ENCODE measurements at regions not wholly inside any gene's neighbourhood (a gene's known extent, or its start where the extent isn't known, plus 50 kb on each side); places are given as distances from the start of the nearest gene placed in this dataset.

DNA sequence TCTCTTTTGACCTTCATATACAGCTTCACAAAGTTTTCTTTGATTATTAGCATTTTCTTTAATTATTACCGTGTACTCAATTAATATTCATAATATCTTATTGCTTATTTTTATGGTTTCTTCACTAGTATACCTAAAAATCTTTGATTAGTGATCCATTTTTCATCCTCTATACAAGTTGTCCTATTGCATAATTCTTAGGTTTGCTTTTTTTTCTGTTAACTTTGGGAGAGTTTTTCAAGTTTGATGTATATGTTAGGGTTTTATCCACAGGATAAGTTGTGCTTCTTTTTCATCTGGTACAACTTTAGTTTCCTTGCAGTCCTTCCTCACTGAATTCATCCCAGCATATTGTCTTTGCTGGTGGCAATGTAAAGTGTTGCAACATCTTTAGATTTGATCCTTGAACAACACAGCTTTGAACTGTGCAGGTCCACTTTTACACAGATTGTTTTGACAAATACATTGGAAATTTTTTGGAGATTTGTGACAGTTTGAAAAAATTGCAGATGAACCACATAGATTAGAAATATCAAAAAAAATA lies 88.6 kb upstream of the NAV3 start:
- H3K9ac ChIP-seq (ENCODE audit: low read depth, low read length), result no peak overlapping the region
- H3K36me3 ChIP-seq (ENCODE audit: insufficient read depth, low read length), result no peaks in the 10 kb centered on the region
- no peaks in the 10 kb centered on the region for H3K4me1 ChIP-seq (ENCODE audit: insufficient read depth, low read length)
- H3K9me3 ChIP-seq (ENCODE audit: control insufficient read depth, insufficient read depth, low read length), result no peaks in the 10 kb centered on the region

- Histone ChIP-seq H3K9ac (ENCODE audit: low read depth, low read length) (no peak overlapping the region), H3K36me3 (ENCODE audit: insufficient read depth, low read length) (no peaks in the 10 kb centered on the region)
Observed at GRCh38 chr12:77736219-77736965, 94.3 kb upstream of the NAV3 start.

DNA sequence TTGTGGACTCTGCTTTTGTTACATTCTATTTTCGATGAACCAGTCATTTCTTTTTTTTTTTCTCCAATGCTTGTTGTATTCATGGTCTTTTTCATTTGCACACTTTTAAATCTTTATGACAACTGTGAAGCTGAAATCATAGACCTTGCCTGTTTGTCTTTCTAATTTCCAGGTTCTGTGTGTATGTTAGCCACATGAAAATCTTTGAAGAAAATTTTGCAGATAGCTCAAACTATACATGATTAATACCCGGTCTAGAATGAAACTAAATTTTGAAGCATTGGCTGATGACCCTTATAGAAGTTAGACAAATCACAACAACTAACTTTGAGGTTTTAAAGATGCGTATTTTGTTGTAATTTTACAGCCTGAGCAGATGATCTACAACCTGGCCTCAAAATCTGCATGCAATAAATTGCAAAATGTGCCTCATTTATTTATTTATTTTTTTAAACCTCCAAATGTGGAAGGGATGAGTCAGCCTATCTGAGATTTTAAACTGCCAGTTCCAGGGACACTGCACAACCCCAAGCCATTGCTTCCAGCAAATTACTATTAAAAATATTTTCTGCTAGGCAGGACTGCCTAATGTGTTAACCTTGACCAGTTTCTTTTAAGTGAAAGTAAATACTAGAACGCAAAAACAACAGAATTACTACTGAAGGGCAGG lies 96.3 kb upstream of the NAV3 start:
- Histone ChIP-seq H3K36me3 (ENCODE audit: insufficient read depth, low read length) (no peaks in the 10 kb centered on the region), H3K9ac (ENCODE audit: low read depth, low read length) (no peak overlapping the region), H3K9me3 (ENCODE audit: control insufficient read depth, insufficient read depth, low read length) (peaks cover 5% of the 10 kb centered on the region; the same call in 1 of the 2 replicates), H3K4me1 (ENCODE audit: insufficient read depth, low read length) (no peaks in the 10 kb centered on the region)

More at GRCh38 chr12:77736219-77736965, 94.3 kb upstream of the NAV3 start:
- H3K4me1 ChIP-seq (ENCODE audit: insufficient read depth, low read length), result no peaks in the 10 kb centered on the region
- peaks cover 5% of the 10 kb centered on the region; the same call in 1 of the 2 replicates for H3K9me3 ChIP-seq (ENCODE audit: control insufficient read depth, insufficient read depth, low read length)

DNA sequence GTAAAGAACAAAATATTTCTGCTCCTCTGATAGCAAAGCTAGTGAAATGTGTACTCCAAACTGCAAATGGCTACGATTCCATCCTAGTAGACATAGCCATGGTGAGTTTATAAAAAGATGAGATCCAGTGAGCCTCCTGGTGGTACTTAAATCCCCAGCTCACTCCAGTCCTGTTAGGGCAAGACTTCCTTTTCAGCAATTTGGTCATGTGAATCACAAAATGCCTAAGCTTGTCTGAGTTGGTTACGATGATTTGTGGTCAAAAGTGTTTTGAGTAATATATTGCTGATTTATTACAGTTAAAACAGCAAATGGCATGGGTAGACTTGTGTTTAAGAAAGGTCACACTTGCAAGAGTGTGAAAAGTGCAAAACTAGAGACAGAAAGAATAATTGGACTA lies 102.7 kb upstream of the NAV3 start:
- Histone ChIP-seq H3K9me3 (ENCODE audit: control insufficient read depth, insufficient read depth, low read length) (no peaks in the 10 kb centered on the region), H3K36me3 (ENCODE audit: insufficient read depth, low read length) (no peaks in the 10 kb centered on the region), H3K9ac (ENCODE audit: low read depth, low read length) (no peak overlapping the region), H3K4me1 (ENCODE audit: insufficient read depth, low read length) (no peaks in the 10 kb centered on the region)

DNA sequence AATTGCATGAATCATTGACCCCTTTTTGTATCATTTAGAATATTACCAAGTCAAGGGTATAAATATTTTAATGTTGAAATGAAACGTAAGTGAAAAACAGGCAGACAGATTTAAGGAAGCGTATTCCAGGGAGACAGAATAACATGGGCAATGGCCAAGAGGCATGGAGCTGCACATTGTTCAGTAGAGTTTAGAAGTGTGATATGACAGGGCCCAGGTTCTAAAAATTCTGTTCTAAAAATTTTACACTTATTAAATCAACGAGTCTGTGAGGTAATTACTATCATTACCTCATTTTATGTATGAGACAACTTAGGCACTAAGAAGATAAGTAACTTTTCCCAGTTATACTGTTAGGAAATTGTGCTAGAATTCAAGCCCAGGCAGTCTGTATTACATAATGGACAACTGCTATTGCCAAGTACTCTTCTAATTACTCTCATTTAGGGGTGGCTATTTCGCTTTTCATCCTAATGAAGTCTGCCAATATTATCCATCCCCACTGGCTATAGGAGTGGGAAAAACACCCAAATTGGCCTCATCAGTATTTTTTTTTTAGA lies 103.2 kb upstream of the NAV3 start:
- H3K36me3 ChIP-seq (ENCODE audit: insufficient read depth, low read length), result no peaks in the 10 kb centered on the region
- no peaks in the 10 kb centered on the region for H3K9me3 ChIP-seq (ENCODE audit: control insufficient read depth, insufficient read depth, low read length)
- H3K4me1 ChIP-seq (ENCODE audit: insufficient read depth, low read length), result no peaks in the 10 kb centered on the region
- H3K9ac ChIP-seq (ENCODE audit: low read depth, low read length), result no peak overlapping the region

DNA sequence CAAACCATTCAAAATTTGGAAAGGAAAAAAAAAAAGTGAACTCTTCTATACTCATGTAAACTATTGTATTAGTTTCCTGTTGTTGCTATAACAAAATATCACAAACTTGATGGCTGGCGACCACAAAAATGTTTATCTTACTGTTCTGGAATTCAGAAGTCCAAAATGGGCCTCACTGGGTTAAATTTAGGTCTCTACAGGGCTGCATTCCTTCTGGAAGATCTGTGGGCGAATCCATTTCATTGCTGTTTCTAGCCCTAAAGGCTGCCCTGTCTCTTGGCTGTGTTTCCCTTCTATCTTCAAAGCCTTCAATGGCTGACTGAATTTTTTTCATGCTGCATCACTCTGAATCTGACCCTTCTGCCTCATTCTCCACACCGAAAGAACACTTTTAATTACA lies 105.1 kb upstream of the NAV3 start:
- no peaks in the 10 kb centered on the region for H3K4me1 ChIP-seq (ENCODE audit: insufficient read depth, low read length)

DNA sequence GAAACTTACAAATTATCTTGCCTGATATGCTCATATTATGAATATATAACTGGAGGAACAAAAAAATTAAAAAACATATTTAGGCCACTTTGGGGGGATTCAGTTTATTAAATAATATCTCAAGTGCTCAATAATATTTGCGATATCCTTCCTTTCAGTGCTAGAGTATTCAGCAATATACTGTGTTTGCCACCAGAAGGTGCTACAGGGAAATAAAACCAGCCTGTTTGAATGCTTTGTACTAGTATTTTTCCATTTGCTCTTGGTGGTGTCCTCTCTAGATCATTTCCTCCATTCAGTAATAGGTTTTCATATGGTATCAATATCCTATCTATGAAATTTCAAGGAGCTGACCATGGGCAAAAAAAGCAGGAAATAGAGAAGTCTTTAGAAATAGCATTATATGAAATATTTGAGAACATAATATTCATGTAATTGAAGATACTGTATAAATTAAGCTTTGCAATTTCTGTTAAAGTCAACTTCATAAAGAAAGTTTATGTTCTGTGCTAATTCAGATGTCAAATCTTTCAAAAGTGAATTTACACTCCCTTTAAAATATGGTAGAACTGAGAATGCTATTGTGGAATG lies 106.2 kb upstream of the NAV3 start:
- Histone ChIP-seq H3K9me3 (ENCODE audit: control insufficient read depth, insufficient read depth, low read length) (no peaks in the 10 kb centered on the region), H3K4me1 (ENCODE audit: insufficient read depth, low read length) (no peaks in the 10 kb centered on the region), H3K36me3 (ENCODE audit: insufficient read depth, low read length) (no peaks in the 10 kb centered on the region), H3K9ac (ENCODE audit: low read depth, low read length) (no peak overlapping the region)

More for the DNA sequence above, 105.1 kb upstream of the NAV3 start:
- Histone ChIP-seq H3K9ac (ENCODE audit: low read depth, low read length) (no peak overlapping the region), H3K9me3 (ENCODE audit: control insufficient read depth, insufficient read depth, low read length) (no peaks in the 10 kb centered on the region), H3K36me3 (ENCODE audit: insufficient read depth, low read length) (no peaks in the 10 kb centered on the region)

GRCh38 chr12:77723308-77723707 lies 107.4 kb upstream of the NAV3 start:
- Histone ChIP-seq H3K36me3 (ENCODE audit: insufficient read depth, low read length) (no peaks in the 10 kb centered on the region), H3K9me3 (ENCODE audit: control insufficient read depth, insufficient read depth, low read length) (no peaks in the 10 kb centered on the region), H3K4me1 (ENCODE audit: insufficient read depth, low read length) (no peaks in the 10 kb centered on the region), H3K9ac (ENCODE audit: low read depth, low read length) (no peak overlapping the region)

- Histone ChIP-seq H3K9ac (ENCODE audit: low read depth, low read length) (no peak overlapping the region), H3K4me1 (ENCODE audit: insufficient read depth, low read length) (no peaks in the 10 kb centered on the region), H3K36me3 (ENCODE audit: insufficient read depth, low read length) (no peaks in the 10 kb centered on the region), H3K9me3 (ENCODE audit: control insufficient read depth, insufficient read depth, low read length) (no peaks in the 10 kb centered on the region)
Observed at GRCh38 chr12:77722536-77722935, 108.2 kb upstream of the NAV3 start.

GRCh38 chr12:77720258-77720657 lies 110.4 kb upstream of the NAV3 start:
- H3K9me3 ChIP-seq (ENCODE audit: control insufficient read depth, insufficient read depth, low read length), result no peaks in the 10 kb centered on the region
- no peaks in the 10 kb centered on the region for H3K36me3 ChIP-seq (ENCODE audit: insufficient read depth, low read length)
- no peak overlapping the region for H3K9ac ChIP-seq (ENCODE audit: low read depth, low read length)
- H3K4me1 ChIP-seq (ENCODE audit: insufficient read depth, low read length), result no peaks in the 10 kb centered on the region

GRCh38 chr12:77710209-77710608 lies 120.5 kb upstream of the NAV3 start:
- Histone ChIP-seq H3K4me1 (ENCODE audit: insufficient read depth, low read length) (no peaks in the 10 kb centered on the region), H3K9me3 (ENCODE audit: control insufficient read depth, insufficient read depth, low read length) (no peaks in the 10 kb centered on the region), H3K9ac (ENCODE audit: low read depth, low read length) (no peak overlapping the region), H3K36me3 (ENCODE audit: insufficient read depth, low read length) (no peaks in the 10 kb centered on the region)

DNA sequence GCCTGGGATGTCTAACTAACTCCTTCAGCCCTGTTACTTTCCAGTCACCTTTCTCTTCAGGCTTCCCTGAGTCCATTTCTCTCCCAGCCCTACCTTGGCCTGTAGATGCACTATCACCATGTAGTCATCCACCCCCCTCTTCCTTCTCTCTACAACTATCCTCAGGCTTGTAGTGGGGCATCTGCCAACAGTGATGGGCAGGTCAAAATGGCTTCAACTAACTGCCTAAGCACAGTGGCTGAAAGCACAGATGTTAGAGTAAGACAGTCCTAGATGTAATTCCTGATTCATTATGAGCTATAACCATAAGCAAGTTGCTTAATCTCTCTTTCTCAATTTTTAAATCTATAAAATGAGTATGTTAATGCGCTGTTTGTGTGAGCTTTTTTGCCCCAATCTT lies 133.6 kb upstream of the NAV3 start:
- Histone ChIP-seq H3K4me1 (ENCODE audit: insufficient read depth, low read length) (no peaks in the 10 kb centered on the region), H3K36me3 (ENCODE audit: insufficient read depth, low read length) (no peaks in the 10 kb centered on the region), H3K9ac (ENCODE audit: low read depth, low read length) (no peak overlapping the region), H3K9me3 (ENCODE audit: control insufficient read depth, insufficient read depth, low read length) (no peaks in the 10 kb centered on the region)

- H3K9ac ChIP-seq (ENCODE audit: low read depth, low read length), result no peak overlapping the region
- no peaks in the 10 kb centered on the region for H3K9me3 ChIP-seq (ENCODE audit: control insufficient read depth, insufficient read depth, low read length)
- H3K36me3 ChIP-seq (ENCODE audit: insufficient read depth, low read length), result no peaks in the 10 kb centered on the region
- no peaks in the 10 kb centered on the region for H3K4me1 ChIP-seq (ENCODE audit: insufficient read depth, low read length)
Observed at GRCh38 chr12:77696183-77696582, 134.5 kb upstream of the NAV3 start.

- no peak overlapping the region for H3K9ac ChIP-seq (ENCODE audit: low read depth, low read length)
- H3K36me3 ChIP-seq (ENCODE audit: insufficient read depth, low read length), result no peaks in the 10 kb centered on the region
- no peaks in the 10 kb centered on the region for H3K9me3 ChIP-seq (ENCODE audit: control insufficient read depth, insufficient read depth, low read length)
- peaks cover 4% of the 10 kb centered on the region; the same call in 1 of the 2 replicates for H3K4me1 ChIP-seq (ENCODE audit: insufficient read depth, low read length)
Observed at GRCh38 chr12:77689510-77690086, 141.1 kb upstream of the NAV3 start.

Measured in ES-I3 (cell line).